Fibroblast of lung (primary cell): ENCODE measurements at regions not wholly inside any gene's neighbourhood (a gene's known extent, or its start where the extent isn't known, plus 50 kb on each side); places are given as distances from the start of the nearest gene placed in this dataset.
A peak's percentile ranks its signal among the peaks of the same experiment; 100 is the strongest.

Experiments used
- DNase-seq, 2 donors: peaks; one replicate each; pipeline versions ENCODE4 v3.0.0 to v3.0.0-alpha.2; 2010; ENCODE audit warnings: low read depth in 2 of 2
- H2AFZ ChIP-seq: 2 replicates; pipeline ENCODE4 v1.5.1; 2012; ENCODE audit warnings: low read length, control low read depth, inconsistent platforms
- H3K27ac ChIP-seq: 2 replicates; pipeline ENCODE4 v1.5.1; 2011; ENCODE audit warnings: low read length, control low read depth; ENCODE audit not compliant: insufficient read depth
- H3K27me3 ChIP-seq: 2 replicates; pipeline ENCODE4 v1.5.1; 2011; ENCODE audit warnings: mild to moderate bottlenecking, low read length; ENCODE audit not compliant: control insufficient read depth, insufficient read depth
- H3K36me3 ChIP-seq: 2 replicates; pipeline ENCODE4 v1.5.1; 2011; ENCODE audit warnings: low read length; ENCODE audit not compliant: control insufficient read depth, insufficient read depth
- H3K4me1 ChIP-seq: 2 replicates; pipeline ENCODE4 v1.5.1; 2011; ENCODE audit warnings: low read length; ENCODE audit not compliant: control insufficient read depth, insufficient read depth; ENCODE audit errors: extremely low read depth
- H3K4me2 ChIP-seq: 2 replicates; pipeline ENCODE4 v1.5.1; 2011; ENCODE audit warnings: low read length, control low read depth; ENCODE audit not compliant: insufficient read depth; ENCODE audit errors: extremely low read depth
- H3K4me3 ChIP-seq, 4 experiments: fragments of 200-600 bp in 1 of 4; sonication (generic) in 1 of 4; replicated peaks in 1 of 4; 2 replicates each; pipeline ENCODE4 v1.5.1; 2011 to 2016; ENCODE audit warnings: low read length in 4 of 4, low read depth in 3 of 4, mild to moderate bottlenecking in 3 of 4, control low read depth in 2 of 4, inconsistent platforms in 1 of 4, mixed read lengths in 1 of 4; ENCODE audit not compliant: insufficient read depth in 1 of 4; ENCODE audit errors: control extremely low read depth in 1 of 4
- H3K79me2 ChIP-seq: 2 replicates; pipeline ENCODE4 v1.5.1; 2012; ENCODE audit warnings: mild to moderate bottlenecking, low read length, inconsistent platforms; ENCODE audit not compliant: control insufficient read depth, insufficient read depth
- H3K9ac ChIP-seq: 2 replicates; pipeline ENCODE4 v1.5.1; 2011; ENCODE audit warnings: mild to moderate bottlenecking, low read length, control low read depth; ENCODE audit not compliant: insufficient read depth
- H3K9me3 ChIP-seq: 2 replicates; pipeline ENCODE4 v1.5.1; 2012; ENCODE audit warnings: low read depth, low read length; ENCODE audit not compliant: control insufficient read depth, insufficient read depth
- H4K20me1 ChIP-seq: 2 replicates; pipeline ENCODE4 v1.5.1; 2011; ENCODE audit warnings: low read length; ENCODE audit not compliant: control insufficient read depth, insufficient read depth; ENCODE audit errors: extremely low read depth
- EZH2 ChIP-seq: IDR thresholded peaks from 2 replicates; pipeline ENCODE4 v1.5.1; 2012; ENCODE audit warnings: low read length, control low read depth, mild to moderate bottlenecking; ENCODE audit errors: missing control alignments
- TF ChIP-seq, protein P1 (sequence below), 2 donors: IDR thresholded peaks in 1 of 2; conservative IDR thresholded peaks in 1 of 2; 1 replicate in 1 of 2; 2 replicates in 1 of 2; pipeline ENCODE4 v1.5.1; 2011 to 2012; ENCODE audit warnings: low read length in 2 of 2, control low read depth in 1 of 2, inconsistent platforms in 1 of 2, low read depth in 1 of 2, mild to moderate bottlenecking in 1 of 2

DNA sequence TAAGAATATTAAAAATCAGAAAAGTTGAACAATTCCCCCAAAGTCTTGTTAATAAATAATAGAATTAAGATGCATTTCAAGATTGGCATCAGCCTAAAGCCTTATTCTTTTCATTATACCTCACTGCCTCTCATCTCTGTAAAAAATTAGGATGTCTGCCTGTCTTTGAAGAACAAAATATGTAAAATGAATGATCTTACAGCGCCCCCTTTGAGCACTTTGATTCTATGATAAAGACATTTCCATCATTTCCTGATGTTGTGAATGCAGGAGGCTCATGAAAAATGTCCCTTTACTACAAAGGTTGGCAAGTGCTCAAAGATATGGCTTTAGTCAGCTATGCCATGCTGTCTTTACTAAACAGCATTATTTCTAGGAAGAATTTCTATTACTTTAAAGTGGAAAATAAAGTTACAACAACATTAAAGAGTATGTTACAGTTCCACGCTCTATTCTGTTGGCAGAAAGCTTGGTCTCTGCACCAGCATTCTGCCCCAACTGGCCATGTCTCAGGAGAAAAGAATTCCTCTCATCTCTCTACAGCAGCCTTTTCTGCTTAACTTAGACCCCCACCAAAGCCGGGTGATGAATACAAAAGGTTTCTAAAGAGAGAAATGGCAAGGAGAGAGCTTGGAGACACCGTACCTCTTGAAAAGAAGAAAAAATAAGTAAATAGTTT, 95.1 kb downstream of the LLPH start:
- no peaks in the 10 kb centered on the region for H3K27me3 ChIP-seq
- no peak overlapping the region for H3K27ac ChIP-seq
- H3K9me3 ChIP-seq, result no peaks in the 10 kb centered on the region
- H2AFZ ChIP-seq, result no peak overlapping the region
- H3K9ac ChIP-seq, result no peak overlapping the region
- no peak overlapping the region for H3K4me3 ChIP-seq
- no peaks in the 10 kb centered on the region for H3K36me3 ChIP-seq
- H3K4me2 ChIP-seq, result no peak overlapping the region
- H3K4me1 ChIP-seq, result no peaks in the 10 kb centered on the region
- TF ChIP-seq EZH2, result no peak
- TF ChIP-seq, protein P1, sequence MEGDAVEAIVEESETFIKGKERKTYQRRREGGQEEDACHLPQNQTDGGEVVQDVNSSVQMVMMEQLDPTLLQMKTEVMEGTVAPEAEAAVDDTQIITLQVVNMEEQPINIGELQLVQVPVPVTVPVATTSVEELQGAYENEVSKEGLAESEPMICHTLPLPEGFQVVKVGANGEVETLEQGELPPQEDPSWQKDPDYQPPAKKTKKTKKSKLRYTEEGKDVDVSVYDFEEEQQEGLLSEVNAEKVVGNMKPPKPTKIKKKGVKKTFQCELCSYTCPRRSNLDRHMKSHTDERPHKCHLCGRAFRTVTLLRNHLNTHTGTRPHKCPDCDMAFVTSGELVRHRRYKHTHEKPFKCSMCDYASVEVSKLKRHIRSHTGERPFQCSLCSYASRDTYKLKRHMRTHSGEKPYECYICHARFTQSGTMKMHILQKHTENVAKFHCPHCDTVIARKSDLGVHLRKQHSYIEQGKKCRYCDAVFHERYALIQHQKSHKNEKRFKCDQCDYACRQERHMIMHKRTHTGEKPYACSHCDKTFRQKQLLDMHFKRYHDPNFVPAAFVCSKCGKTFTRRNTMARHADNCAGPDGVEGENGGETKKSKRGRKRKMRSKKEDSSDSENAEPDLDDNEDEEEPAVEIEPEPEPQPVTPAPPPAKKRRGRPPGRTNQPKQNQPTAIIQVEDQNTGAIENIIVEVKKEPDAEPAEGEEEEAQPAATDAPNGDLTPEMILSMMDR (conservative IDR thresholded peaks at IDR 0.05 in 1 of 2, IDR thresholded peaks at IDR 0.05 in 1 of 2; ENCODE audit: low read depth in 1 of 2, low read length in 2 of 2), result peak; percentile 39 to 56
- peak; percentile 69 to 72 for DNase-seq
- H3K79me2 ChIP-seq, result no peaks in the 10 kb centered on the region
- H4K20me1 ChIP-seq, result no peaks in the 10 kb centered on the region

DNA sequence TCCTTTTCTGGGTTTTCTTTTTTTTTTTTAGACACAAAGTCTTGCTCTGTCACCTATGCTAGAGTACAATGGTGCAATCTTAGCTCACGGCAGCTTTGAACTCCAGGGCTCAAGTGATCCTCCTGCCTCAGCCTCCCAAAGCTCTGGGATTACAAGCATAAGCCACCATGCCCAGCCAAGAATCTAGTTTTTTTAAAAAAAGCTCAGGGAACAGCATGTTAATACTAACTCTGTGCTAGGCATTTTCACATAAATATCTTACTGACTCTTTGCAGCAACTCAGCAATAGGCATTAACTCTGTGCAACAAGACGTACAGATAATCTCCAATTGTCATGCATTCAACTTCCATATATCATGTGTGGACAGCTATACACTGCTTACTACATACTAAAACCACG, 97.4 kb downstream of the LLPH start:
- DNase-seq, result no peak
- no peak overlapping the region for H3K27ac ChIP-seq
- no peaks in the 10 kb centered on the region for H3K36me3 ChIP-seq
- no peak for TF ChIP-seq EZH2
- TF ChIP-seq, protein P1 (conservative IDR thresholded peaks at IDR 0.05 in 1 of 2, IDR thresholded peaks at IDR 0.05 in 1 of 2; ENCODE audit: low read depth in 1 of 2, low read length in 2 of 2), result no peak
- no peaks in the 10 kb centered on the region for H3K9me3 ChIP-seq
- no peaks in the 10 kb centered on the region for H3K4me1 ChIP-seq
- H3K79me2 ChIP-seq, result no peaks in the 10 kb centered on the region
- H2AFZ ChIP-seq, result no peak overlapping the region
- no peaks in the 10 kb centered on the region for H4K20me1 ChIP-seq
- no peak overlapping the region for H3K4me3 ChIP-seq
- H3K4me2 ChIP-seq, result no peak overlapping the region
- H3K27me3 ChIP-seq, result no peaks in the 10 kb centered on the region
- no peak overlapping the region for H3K9ac ChIP-seq

DNA sequence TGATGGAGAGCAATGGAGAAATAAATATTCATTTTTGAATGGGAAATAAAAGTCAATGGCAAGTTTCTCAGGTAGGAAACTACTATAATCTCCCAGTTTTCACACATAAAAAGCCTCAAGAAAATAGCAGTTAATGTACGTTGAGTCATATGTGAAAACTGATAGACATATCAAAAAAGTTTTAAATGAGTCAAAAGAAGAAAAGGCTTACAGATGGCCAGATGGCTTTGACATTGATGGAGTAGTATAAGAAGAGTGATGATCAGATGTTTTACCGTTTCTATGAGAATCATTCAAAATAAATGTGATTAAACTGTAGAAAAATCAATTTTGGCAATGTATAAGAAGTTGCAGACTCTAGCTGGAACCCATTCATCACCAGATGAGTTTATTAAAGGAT, 97.8 kb downstream of the LLPH start:
- no peaks in the 10 kb centered on the region for H4K20me1 ChIP-seq
- no peaks in the 10 kb centered on the region for H3K27me3 ChIP-seq
- no peak overlapping the region for H3K9ac ChIP-seq
- H2AFZ ChIP-seq, result no peak overlapping the region
- no peaks in the 10 kb centered on the region for H3K4me1 ChIP-seq
- TF ChIP-seq EZH2, result no peak
- TF ChIP-seq, protein P1 (conservative IDR thresholded peaks at IDR 0.05 in 1 of 2, IDR thresholded peaks at IDR 0.05 in 1 of 2; ENCODE audit: low read depth in 1 of 2, low read length in 2 of 2), result no peak
- no peaks in the 10 kb centered on the region for H3K9me3 ChIP-seq
- no peak overlapping the region for H3K4me2 ChIP-seq
- H3K79me2 ChIP-seq, result no peaks in the 10 kb centered on the region
- H3K27ac ChIP-seq, result no peak overlapping the region
- no peak overlapping the region for H3K4me3 ChIP-seq
- H3K36me3 ChIP-seq, result no peaks in the 10 kb centered on the region
- DNase-seq, result no peak
